ENCODE measurements at regions not wholly inside any gene's neighbourhood (a gene's known extent, or its start where the extent isn't known, plus 50 kb on each side); places are given as distances from the start of the nearest gene placed in this dataset.

DNA sequence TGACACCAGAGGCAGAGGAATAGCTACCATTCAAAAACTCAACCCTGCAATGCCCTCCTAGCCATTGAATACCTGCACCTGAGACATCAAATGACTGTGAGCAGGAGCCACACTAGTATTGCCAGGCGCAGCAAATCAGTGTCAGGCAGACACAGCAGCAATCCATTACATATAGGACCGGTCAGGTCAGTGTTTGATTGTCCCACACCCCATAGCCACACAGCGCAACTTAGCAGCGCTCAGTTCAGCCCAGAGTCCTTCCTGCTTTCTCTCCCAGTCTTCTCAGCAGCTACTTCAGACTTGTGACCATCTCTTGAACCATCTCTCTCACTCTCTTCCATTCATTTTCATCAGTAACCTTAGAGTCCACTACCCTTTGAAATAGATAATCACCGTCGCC lies 181.6 kb upstream of the GPR12 start:
- intact Hi-C loops (cut with micrococcal nuclease) = no loop called here

DNA sequence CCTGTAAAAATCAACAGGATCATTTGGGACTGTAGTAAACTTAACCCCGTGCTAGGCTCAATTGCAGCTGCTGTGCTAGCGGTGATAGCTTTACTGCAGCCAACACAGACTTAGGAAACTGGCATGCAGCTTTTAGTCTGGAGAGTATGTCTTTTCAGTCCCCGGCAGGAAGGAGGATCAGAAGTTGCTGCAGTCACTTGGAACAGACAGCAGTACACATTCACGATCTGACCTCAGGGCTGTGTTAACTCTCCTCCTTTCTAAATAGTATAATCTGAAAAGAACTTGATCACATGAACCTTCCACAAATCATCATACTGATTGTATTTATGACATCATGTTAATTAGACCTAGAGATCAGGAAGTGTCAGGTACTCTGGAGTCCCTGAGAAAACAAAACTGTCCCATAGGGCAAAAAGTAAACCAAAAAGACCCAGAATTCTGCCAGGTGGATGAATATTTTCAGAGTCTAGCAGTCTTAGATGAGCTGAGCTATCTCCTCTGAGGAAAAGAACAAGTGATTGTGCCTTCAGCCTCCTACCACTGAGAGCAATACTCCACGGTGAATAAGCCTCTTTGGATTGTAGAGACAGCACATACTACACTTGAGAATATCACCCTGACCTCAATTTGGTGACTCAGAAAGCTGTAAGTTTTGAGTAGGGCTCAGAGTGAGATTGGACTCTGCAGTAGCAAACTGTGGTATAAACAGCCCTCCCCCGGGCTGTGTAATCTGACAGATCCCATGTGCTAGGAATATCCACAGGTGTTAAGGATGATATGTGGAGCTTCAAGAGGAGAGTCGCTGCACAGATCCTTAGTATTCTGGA lies 181.0 kb upstream of the GPR12 start:
- intact Hi-C loops (cut with micrococcal nuclease) = no loop called here

DNA sequence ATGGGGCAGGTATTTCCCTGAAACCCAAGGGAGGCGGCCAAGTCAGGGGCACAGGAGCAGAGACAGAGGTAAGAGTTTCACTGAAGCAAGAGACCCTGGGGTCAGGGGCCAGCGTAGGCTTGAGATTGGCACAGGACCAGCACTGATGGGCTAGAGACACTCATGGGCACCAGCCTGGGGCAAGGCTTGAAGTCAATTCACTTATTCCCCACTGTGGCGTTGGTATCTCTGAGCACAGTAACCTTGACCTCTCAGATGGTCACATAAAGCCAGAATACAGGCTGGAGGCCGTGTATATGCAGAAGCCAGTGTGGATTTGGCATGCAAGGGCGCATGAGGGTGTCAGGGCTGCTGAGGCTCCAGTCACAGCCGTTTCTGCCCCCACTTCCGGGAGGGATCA lies 173.5 kb upstream of the GPR12 start:
- intact Hi-C loops (cut with micrococcal nuclease) = loop anchor here (5.0 kb wide), 1 partner anchor 452 kb away; no protein-coding TSS in a partner anchor

DNA sequence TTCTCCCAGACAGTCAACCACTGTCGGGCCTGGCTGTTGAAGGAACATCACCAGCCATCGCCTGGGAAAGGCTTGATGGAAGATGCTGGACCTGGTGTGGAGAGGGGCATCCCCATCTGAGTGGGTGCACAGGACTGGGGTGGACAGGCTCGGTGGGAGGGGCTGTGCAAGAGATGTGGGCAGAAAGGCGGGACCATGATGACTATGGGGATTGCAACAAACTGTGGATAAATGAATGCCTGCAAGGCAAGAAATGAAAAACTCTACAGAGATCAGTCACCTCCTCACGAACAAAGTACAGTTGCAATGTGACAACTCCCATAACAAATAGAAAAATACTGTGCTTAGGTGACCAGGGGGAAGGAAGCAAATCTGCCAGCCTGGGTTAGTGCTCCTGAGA lies 171.9 kb upstream of the GPR12 start:
- intact Hi-C loops (cut with micrococcal nuclease) = loop anchor here (5.0 kb wide), 1 partner anchor 450 kb away; no protein-coding TSS in a partner anchor

DNA sequence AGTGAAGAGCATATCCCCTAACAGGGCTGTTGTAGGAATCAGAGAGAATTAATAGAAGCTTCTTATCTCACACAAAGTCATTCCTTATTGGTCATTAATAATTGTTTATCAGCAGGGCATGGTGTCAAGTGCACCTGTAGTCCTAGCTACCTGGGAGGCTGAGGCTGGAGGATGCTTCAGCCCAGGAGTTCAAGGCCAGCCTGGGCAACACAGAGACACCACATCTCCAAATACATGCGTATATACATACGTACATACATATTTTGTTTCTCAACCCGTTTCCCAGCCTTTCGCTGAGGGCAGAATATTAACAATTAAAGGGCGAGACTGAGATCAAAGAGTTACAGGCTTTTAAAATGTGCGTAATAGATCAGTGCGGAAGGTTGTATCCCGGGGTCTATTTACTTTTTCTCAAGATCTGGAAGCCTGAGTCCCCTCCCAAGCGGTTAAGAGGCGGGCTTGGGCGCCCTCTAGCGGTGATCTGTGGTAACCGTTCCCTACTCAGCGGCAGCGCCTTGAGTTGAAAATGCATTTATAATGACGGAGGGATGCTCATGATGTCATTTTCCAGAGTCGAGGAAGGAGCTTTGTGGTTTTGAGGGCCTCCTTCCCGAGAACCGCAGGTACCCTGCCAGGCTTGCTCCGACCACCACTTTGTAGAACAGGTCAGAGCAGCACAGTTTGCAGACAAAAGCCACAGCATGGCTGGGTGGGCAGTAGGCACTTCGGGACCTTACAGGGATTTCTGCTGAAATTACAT lies 169.6 kb upstream of the GPR12 start:
- intact Hi-C loops (cut with micrococcal nuclease) = loop anchor here (5.0 kb wide), 1 partner anchor 448 kb away; no protein-coding TSS in a partner anchor

DNA sequence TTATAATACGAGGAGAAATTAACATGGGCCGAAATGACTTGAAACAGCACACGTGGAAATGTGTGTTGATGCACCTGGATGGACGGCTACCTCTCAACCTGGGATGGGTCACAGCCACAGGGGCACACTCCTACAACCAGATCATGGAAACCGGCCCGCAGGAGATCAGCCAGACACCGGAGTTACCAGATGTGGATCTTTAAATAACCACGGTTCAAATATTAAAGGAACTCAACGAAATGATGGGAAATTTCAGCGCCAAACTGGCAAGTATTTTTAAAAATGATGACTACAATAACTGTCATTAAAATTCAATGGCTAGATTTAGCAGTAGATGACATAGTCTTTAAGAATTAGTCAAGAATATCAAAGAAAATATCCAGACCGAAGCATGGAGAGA lies 166.9 kb upstream of the GPR12 start:
- intact Hi-C loops (cut with micrococcal nuclease) = no loop called here

DNA sequence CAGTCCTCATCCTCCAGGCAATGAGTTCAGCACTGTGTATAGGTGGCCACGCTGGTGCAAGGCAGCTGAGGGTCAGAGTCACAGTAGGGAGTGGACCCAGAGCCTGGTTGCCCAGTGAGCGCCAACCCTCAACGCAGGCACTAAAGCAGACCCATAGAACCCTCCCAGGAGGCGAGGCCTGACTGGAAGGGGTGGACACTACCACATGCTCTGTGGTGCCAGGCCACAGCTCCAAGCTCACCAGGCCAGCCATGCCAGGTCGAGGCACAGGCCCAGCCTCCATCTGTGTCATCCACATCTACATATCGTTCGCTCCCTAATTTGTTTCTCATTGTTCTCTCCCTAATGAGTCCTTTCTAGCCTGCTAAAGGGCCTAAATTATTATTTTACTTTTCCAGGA lies 165.8 kb upstream of the GPR12 start:
- intact Hi-C loops (cut with micrococcal nuclease) = no loop called here

DNA sequence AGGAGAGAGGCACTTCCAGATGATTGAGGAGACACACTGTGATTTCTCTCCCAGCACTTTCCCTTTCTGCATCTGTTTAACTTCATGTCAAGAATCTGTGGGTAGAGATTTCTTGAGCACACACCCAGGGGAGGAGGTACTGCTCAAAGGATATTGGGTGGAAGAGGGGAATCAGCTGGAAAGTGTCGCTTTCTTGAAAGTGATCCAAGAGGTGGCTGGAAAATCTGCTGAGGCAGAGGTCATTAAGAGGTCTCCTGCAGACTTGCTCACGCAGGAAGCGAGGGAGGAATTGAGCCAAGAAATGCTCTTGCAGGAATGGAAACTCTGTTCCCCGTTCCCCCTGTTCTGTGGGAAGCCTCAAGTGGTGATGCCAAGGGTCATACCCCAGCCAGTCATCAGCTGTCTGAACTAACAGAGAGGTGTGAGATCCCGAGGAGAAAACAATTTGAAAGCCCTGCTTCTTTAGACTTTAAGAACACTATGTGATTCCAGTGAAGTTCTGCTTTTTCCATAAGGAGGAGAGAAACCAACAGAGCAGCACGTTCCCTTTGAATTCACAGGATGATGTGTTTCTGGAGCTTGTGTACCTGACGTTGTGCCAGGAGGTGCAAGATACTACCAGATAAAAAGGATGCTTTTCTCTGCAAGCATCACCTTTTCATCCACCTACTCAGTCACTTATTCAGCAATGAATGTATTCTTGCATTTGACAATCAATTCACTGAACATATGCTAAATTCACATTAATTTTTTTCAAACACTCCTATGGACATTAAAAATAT lies 163.4 kb upstream of the GPR12 start:
- intact Hi-C loops (cut with micrococcal nuclease) = no loop called here

DNA sequence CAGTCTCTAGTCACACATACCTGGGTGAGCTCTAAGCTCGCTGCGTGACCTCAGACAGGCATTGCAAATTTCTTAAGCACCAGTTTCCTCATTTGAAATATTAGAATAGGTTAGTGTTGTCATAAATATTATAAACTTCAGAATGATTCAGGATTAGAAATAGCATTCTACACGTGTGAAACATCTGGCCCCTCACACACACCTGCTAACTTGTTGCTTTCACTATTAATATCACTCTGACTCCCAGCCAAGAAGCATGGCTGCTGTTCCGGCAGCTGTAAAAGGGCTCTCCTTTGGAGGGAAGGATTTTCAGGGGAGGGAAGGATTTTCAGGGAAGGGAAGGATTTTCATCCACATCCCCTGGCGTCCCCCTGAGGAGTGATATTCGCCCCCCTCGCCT lies 161.3 kb upstream of the GPR12 start:
- intact Hi-C loops (cut with micrococcal nuclease) = no loop called here

DNA sequence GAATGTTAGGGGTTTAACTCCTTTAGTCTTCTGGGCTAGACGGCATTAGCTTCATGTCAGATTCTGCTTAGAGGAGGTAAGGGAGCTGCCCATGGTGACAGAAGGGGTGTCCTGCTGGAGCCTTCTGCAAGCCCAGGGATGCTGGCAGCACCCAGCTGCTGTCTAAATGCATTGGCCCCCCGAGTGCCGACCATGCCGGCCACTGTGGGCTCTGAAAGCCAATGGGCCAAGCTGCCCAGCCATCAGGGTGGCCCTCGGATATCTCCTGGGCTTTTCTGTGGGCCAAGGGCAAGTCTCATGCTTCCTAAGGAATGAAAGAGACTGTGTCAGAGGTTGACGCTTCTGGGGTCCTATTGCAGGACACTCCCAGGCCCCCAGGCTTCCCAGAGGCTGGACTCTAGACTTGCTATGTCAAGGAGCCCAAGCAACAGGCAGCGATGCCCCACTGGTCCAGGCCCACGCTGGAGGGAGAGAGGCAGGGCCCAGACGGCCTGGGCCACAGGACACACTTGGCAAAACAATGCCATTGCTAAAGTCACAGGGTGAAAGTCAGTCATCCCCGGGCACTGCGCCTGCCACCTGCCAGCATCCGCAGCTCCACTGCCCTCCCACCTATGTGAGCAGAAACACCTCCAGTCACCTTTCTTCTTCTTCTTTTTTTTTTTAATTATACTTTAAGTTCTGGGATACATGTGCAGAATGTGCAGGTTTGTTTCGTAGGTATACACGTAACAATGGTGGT lies 160.2 kb upstream of the GPR12 start:
- intact Hi-C loops (cut with micrococcal nuclease) = no loop called here

DNA sequence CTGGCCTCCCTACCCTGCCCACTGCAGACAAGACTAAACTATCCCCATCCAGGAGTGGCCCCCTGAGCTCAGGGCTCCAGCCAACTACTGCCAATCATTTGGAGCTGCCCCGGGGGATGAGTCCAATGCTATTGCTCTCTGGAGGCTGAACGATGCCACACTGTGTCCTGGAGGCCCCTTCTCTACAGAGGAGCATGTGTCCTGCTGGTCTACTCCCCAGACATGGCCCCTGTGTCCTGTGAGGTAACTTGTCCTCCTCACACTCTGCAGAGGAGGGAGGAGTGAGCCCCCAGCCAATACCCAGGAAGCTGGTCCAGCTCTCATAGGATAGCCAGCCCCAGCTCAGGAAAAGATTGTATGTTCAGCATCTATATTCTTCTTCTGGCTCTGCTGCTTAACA lies 159.1 kb upstream of the GPR12 start:
- intact Hi-C loops (cut with micrococcal nuclease) = no loop called here

DNA sequence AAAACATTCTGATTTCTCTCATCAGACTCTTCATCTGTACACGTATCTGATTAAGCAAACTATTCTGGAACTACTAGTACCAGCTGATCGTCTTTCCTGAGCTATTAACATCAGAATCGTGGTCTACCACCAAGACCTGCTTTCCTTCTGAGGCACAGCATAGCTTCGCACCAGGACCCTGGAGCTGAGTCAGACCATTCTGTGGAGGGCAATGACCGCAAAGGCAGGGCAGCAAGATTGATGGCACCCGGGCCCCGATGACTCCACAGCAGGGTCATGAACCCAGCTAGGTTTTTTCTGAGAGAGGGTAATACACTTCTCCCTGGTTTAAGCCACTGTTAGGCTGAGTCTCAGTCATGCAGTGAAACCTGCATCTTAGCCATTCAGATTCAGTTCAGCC lies 158.7 kb upstream of the GPR12 start:
- intact Hi-C loops (cut with micrococcal nuclease) = no loop called here

DNA sequence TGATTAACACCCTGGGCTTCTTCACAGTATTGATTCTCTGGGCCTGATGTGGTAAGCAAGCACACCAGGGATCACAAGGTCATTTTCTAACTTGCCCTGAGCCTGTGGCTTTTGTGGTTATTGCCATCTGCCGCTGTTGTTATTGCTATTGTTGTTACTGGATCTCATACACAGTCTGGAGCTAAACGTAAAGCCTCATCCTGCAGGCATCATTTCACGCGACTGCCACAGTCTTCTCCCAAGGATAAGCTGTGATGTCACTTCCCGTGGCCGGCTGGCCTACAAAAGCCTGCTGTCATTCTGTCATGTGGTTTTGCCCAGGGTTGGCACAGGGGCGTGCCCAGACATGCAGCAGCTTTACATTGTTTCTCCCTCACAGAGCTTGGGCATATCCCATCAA lies 154.0 kb upstream of the GPR12 start:
- intact Hi-C loops (cut with micrococcal nuclease) = no loop called here

DNA sequence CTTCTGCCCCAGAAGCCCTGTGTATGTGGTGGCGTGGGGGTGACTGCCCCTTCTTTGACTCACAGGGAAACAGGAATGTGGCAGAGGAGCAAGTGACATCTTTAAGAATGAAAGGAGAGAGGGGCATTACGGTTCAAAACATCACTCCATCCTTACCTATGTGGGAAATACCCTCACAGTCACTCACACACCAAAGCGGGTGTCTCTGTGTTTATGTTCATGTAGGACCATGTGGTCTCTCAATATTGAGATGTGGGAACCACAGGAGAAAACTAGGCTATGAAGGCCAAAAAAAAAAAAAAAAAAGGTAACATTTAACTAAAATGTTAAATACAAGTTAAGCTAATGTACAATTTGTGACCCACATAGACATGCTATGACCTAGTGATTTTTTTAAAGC lies 153.6 kb upstream of the GPR12 start:
- intact Hi-C loops (cut with micrococcal nuclease) = no loop called here

DNA sequence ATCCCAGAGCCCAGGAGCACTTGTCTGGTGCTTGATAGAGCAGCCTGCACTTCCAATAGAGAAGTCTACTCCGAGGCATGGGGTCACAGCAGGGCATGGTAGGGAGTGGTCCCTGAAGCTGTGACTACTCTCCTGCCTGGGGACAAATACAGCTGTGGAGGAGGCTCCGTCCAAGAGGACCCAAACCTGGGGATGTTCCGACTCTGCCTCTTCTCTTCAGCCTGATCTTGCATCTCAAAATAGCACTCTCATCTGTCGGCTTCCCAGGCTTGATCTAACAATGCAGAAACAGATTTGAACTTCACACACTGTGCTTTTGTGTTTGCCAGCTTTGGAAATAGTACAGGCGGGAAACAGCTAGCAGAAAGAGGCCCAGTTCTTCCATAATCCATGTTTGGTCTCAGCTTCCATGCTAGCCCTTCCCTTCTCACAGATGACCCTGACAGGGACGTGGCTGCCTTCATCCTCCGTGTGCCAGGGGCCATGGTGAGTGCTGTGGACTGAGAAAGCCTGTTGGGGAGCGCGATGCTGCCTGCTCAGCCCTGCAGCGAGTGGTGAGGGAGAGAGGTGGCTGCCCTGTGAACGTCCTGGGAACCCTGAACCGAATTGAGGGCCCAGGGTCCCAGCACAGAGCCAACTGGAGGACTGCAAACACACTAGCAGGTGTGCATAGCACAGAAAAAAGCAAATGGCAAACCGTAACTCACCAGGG lies 150.3 kb upstream of the GPR12 start:
- intact Hi-C loops (cut with micrococcal nuclease) = no loop called here

DNA sequence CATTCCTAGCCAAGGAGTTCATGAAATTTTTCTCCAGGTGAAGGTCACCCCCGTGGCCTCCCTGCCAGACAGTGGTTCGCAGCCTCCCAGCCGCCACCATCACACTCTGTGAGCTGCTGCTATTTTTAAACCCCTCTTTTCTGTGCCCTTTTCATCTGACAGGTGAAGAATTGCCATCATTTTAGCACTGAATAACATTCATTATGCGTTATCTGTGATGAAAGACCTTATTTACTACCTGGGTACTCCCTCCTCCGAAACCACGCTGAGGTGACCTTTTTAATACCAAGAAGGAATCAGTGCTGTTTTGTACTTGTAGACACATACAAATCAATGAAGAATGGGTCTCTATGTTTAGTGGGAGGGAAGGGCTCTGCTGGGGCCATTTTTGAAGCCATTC lies 148.9 kb upstream of the GPR12 start:
- intact Hi-C loops (cut with micrococcal nuclease) = no loop called here

DNA sequence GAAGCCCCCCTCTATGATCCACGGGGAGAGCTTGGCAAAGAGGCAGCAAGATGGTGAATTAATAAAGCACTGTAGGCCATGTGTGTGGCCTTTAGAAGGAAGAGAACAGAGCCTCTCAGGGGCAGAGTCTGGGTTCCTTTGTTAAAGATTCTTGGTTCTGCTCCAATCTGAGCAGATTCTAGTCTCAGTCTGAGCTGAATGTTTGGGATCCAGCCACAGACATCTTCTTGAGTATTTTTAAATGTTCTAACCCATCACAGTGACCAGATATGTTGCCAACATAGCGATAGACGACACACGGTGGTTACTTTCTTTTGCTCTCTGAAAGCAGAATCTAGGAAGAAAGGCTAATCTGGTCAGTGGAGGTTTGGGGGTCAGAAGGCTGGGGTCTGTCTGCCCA lies 147.5 kb upstream of the GPR12 start:
- intact Hi-C loops (cut with micrococcal nuclease) = no loop called here

DNA sequence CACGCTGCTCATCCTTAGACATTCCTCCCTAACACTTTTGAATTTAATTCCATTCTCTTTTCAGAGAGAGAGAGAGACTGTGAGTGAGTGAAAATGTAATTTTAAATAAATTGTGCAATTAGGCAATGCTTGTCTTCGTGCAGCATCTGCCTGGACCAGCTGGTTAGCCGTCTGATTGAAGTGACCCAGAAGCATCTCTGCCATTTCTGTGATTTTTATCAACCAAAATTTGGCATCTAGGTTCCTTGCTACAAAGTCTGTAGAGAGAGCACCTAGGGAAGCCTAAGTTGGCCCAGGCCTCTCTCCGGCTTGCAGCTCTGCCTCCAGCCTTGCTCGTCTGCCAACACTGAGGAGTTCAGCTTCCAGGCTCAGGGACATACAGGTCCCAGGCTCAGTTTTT lies 138.6 kb upstream of the GPR12 start:
- intact Hi-C loops (cut with micrococcal nuclease) = no loop called here

DNA sequence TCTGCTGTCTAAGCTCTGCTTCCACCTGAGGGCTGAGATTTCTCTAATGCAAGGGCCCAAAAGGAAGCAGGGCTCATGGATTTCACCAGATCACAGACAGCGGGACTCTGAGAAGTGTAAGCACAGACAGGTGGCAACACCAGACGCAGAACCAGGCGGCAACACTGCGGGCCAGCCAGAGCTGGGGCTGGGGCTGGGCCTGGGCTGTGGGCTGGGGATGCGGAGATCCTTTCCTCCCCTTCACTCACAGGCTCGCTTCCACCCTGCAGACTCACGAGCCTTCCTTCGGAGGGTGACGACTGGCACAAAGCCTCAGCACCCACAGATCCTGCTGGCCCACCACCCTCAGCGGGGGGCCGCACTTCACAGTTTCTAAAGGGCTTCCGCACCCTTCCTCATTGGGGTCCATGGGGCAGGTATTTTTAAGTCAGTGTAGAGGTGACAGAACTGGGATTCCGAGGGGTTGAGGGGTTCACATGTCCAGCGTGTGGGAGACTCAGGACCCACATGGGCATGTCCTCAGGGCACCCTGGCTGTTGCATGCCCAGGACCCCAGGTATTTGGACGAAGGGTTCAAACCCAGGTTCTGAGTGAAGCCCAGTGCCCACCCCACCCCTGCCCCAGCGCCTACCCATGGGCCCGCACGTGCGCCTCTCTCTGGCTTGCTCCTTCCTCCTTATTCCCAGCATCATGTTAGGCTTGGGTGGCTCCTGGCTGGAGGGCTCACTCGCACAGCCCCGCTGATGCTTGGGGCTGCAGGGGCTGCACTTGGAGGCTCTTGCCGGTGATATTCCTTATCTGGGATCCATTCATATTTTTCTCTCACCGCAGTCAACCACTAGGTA lies 137.3 kb upstream of the GPR12 start:
- intact Hi-C loops (cut with micrococcal nuclease) = no loop called here

All from T-helper 2 cell treated with Interferon-gamma antibody and Interleukin-4, amounts not matched to agents 100 ng/mL and 5 ng/mL, for 36 hours (primary cell).